HG02759 (cell line): ENCODE measurements at regions not wholly inside any gene's neighbourhood (a gene's known extent, or its start where the extent isn't known, plus 50 kb on each side); places are given as distances from the start of the nearest gene placed in this dataset.

Experiments
- ATAC-seq: cut with Tn5 transposase; IDR thresholded peaks from one replicate; pipeline ENCODE4 v1.9.1; 2021; ENCODE audit warnings: mild to moderate bottlenecking, moderate library complexity; ENCODE audit not compliant: unreplicated experiment

- no peak for ATAC-seq
These were observed 130.1 kb downstream of the KLF12 start for GRCh38 chr13:74004109-74004508.

DNA sequence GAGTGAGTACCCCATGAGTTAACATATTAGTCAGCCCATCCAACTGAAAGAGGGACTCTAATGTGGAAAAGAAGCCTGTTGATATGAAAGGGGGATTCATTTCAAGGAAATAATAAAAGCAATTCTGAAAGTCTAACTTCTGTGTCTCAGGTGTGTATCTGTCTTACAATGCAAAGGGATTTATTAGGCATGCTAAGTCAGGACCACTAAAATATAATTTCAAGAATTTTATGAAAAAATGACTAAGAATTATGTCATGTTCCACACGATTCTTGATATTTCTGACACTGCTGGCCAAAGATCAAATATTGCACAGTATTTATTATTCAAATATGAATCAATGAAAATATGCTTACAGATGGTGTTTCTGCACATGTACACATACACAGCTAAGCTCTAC lies 130.8 kb downstream of the KLF12 start:
- ATAC-seq: no peak

- ATAC-seq: no peak
These were observed 133.3 kb downstream of the KLF12 start for GRCh38 chr13:74000876-74001275.

DNA sequence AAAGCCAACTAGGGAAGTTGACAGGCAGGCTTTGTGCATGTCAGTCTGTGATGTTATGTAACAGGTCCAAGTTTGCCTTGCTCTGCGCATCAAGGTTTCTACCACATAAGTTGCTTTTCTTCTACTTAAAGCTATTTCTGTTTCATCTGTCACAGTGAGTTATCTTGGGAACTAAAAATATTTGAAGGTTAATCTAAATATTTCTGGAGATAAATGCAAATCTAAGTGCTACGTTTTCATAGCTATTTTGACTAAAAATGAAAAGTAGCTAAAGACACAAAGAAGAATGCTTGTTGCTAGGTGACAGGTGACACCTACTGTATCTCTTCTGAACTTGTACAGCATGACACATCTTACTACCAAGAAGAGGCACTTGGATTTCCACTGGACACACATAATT lies 135.6 kb downstream of the KLF12 start:
- ATAC-seq: peak; percentile 75

DNA sequence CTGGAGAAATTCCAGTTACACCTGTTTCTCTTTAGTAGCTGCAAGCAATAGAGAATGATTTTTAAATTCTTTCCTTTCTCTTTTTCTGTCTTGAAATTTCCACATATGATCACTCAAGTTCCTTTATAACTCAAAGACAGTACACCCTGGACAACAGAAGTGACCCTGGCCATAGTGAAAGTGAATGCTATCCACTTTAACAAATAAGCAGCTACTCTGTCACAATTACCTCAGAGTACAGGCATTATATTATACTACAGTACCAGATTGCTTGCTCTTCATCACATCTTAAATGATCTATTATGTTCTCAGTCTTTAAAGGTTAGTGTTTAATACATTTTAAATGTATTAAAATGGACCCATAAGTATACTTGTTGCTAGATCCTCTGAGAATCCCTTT lies 136.2 kb downstream of the KLF12 start:
- ATAC-seq: no peak

DNA sequence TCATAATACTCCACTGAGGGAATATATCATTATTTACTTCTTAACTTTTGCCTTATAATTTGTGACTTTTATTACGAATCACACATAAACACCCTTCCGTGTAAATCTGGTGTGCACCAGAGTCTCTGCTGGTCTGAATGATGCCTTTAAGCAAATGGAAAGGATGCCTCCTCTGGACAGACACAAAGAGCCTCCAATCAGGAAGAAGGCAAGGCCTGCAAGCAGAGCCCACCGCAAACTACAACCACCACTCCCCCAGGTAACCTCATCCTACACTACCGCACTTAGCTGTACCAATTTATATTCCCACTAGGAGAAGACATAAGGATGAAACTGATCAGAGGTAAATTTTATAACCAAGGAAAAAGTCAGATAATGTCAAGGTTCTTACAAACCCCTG lies 137.6 kb downstream of the KLF12 start:
- no peak for ATAC-seq

DNA sequence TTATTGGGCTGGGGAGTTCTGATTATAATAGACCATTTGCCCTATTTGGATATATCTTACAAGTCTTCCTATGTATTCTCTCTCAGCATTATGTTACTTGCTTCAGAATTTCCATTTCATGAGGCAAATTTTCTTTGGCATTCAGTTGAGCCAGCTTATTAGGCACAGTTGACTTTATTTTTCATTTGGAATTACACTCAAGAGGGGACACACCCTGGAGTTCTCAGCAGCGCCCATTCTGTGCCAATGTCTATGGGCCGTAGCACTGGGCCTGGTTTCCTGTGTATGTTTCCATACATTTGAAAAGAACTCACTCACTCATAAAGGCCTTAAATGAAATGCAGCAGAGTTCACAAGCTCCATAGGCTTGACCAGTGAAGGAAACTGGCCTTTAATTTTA lies 138.5 kb downstream of the KLF12 start:
- no peak for ATAC-seq

GRCh38 chr13:73993661-73994060 lies 140.5 kb downstream of the KLF12 start:
- no peak for ATAC-seq

DNA sequence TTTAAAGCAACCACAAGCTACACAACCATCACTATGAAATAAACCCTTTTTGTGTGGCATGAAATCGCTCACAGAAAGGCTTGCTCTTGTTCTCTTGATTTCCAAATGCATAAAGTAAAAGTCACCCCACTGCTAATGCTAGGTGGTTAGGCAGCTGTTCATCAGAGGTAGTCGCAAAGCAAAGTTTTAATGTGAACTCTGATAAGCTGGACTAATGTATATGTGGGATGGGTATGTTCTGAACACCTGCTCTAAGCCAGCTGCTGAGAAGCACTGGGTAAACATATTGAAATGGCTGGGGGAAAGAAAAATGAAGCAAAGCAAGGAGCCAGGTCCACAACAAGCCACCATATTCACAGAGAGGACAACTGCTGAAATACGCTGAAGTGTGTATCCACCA lies 142.3 kb downstream of the KLF12 start:
- no peak for ATAC-seq

- ATAC-seq: no peak
These were observed 142.8 kb downstream of the KLF12 start for GRCh38 chr13:73991384-73991783.

- ATAC-seq: no peak
These were observed 144.9 kb downstream of the KLF12 start for GRCh38 chr13:73989244-73989843.

- ATAC-seq: no peak
These were observed 145.7 kb downstream of the KLF12 start for GRCh38 chr13:73988461-73988860.

- no peak for ATAC-seq
These were observed 146.6 kb downstream of the KLF12 start for GRCh38 chr13:73987618-73988017.

- no peak for ATAC-seq
These were observed 148.4 kb downstream of the KLF12 start for GRCh38 chr13:73985783-73986182.

GRCh38 chr13:73984949-73985691 lies 149.1 kb downstream of the KLF12 start:
- no peak for ATAC-seq

DNA sequence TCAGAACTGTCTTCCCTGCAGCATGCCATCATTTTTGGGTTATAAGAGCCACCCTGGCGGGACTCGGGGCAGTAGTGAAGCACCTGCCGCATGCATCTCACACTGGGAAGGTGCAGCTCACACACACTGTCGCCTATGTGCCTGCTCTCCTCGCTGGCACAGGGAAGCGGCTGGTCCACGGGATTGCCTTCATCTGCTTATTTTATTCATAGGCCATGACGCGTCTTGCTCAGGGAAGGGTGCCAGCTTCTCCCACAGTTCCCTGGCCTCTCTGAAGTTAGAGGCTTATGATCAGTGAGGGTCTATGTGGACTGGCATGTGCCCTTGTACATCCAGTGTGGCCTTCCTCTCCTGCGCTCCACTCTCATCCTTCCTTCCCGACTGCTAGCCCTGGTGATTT lies 150.0 kb downstream of the KLF12 start:
- no peak for ATAC-seq

DNA sequence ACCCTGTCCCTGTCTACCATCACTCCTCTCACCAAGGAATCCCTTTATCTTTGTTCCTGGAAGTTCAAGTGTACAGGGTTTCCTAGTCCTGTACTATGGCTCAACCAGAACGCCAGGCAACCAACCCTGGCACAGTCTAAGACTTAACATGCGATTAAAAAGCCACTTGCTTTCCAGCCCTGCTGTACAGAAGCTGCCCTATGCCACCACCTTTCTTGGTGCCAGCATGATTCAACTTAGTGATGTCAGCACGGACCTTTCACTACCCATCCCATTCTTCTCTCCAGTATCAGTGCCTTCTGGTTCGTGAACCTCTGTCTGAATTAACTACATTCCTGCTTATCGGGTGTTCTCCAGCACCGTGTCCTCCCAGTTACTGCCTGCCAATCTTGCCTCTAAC lies 151.1 kb downstream of the KLF12 start:
- no peak for ATAC-seq

- no peak for ATAC-seq
These were observed 152.6 kb downstream of the KLF12 start for GRCh38 chr13:73981595-73981994.

DNA sequence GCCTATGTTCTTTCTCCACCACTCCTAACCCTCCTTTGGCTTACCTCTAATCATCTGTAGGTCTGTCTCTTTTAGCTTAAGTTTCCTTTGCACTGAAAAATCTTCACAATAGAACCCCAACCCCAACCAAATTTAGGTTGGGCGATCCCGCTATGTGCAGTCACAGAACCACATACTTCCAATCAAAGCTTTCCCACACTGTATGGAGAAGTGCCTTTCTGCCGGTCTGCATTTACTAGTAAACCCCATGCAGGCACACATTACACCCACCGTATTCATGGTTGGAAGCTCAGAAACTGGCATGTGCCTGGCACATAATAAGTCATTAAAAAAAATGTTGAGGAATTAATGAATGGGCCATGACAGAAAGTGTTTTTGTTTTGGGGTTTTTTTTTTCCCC lies 158.4 kb downstream of the KLF12 start:
- ATAC-seq: no peak

DNA sequence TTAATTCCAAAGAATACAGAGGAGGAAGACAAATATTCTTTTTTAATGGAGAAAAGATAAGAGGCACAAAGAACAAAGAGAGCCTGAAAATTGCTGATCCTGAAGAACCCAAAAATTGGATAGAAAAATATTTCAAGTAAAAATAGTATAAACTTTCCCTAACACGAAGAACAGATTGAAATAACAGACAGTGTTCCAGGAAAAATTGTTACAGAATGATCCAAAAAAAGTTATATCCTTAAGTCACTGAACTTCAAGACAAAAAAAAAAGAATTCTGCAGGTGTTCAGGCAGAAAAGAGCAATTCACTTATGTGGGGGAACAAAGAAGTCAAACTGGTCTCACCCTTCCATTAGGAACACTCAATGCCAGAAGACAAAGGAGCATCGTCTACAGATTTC lies 160.2 kb downstream of the KLF12 start:
- no peak for ATAC-seq

GRCh38 chr13:73973156-73973555 lies 161.0 kb downstream of the KLF12 start:
- ATAC-seq: no peak

DNA sequence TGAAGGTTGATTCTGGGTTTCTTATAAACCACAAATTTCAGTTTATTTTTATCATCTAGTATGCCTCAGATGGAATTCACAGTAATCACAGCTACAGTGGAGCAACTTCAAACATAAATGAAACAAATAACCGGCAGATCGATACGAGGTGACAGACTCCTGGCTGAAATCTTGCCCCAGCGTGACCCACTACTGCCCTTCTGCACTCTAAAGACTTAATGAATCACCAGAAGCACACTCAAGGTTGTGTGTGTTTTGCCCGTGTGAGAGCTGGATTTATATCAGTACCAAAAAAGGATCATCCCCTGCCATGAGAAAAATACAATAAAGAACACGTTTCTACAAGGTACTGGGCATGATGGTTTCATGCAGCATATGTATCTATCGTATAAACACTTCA lies 161.7 kb downstream of the KLF12 start:
- ATAC-seq: no peak

GRCh38 chr13:73971481-73971880 lies 162.7 kb downstream of the KLF12 start:
- ATAC-seq: no peak
